Spleen (tissue), 11 donors: ENCODE measurements at regions not wholly inside any gene's neighbourhood (a gene's known extent, or its start where the extent isn't known, plus 50 kb on each side); places are given as distances from the start of the nearest gene placed in this dataset.
"Not testable (repeated sequence)": the region's sequence is repeated elsewhere in the genome, so short reads cannot be mapped to it uniquely, and the experiment has no call there.

Source experiments
- DNase-seq: peaks from one replicate; pipeline ENCODE4 v3.0.0-alpha.2; 2020
- H3K27ac ChIP-seq, 8 donors: fragments of 200-600 bp; sonication (generic) in 7 of 8; 1 replicate in 4 of 8; 2 replicates in 4 of 8; pipeline versions ENCODE4 v1.5.0 to v1.8.0; 2016 to 2021; ENCODE audit warnings: inconsistent platforms in 4 of 8, mild to moderate bottlenecking in 4 of 8, moderate library complexity in 1 of 8
- H3K27me3 ChIP-seq, 7 donors: fragments of 200-600 bp; sonication (generic) in 6 of 7; replicated peaks in 1 of 7; 1 replicate in 4 of 7; 2 replicates in 3 of 7; pipeline versions ENCODE4 v1.5.0 to v1.8.0; 2016 to 2021; ENCODE audit warnings: inconsistent platforms in 3 of 7, mild to moderate bottlenecking in 1 of 7
- H3K36me3 ChIP-seq, 6 donors: fragments of 200-600 bp; sonication (generic) in 5 of 6; 1 replicate in 4 of 6; 2 replicates in 2 of 6; pipeline versions ENCODE4 v1.5.0 to v1.8.0; 2016 to 2021; ENCODE audit warnings: inconsistent platforms in 2 of 6
- H3K4me1 ChIP-seq, 6 donors: fragments of 200-600 bp; sonication (generic) in 5 of 6; 1 replicate in 3 of 6; 2 replicates in 3 of 6; pipeline versions ENCODE4 v1.5.0 to v1.8.0; 2016 to 2021; ENCODE audit warnings: inconsistent platforms in 3 of 6
- H3K4me3 ChIP-seq, 8 donors: fragments of 200-600 bp; sonication (generic) in 7 of 8; 1 replicate in 4 of 8; 2 replicates in 4 of 8; pipeline versions ENCODE4 v1.5.0 to v1.8.0; 2016 to 2021; ENCODE audit warnings: inconsistent platforms in 4 of 8, mild to moderate bottlenecking in 4 of 8, moderate library complexity in 2 of 8
- H3K9me3 ChIP-seq, 8 donors: fragments of 200-600 bp; sonication (generic) in 7 of 8; 1 replicate in 4 of 8; 2 replicates in 4 of 8; pipeline versions ENCODE4 v1.5.0 to v1.8.0; 2016 to 2021; ENCODE audit warnings: inconsistent platforms in 4 of 8
- POLR2A ChIP-seq, 3 donors: fragments of 450-650 bp; IDR thresholded peaks; one replicate each; pipeline ENCODE4 v1.5.1; 2017; ENCODE audit warnings: antibody characterized with exemption in 3 of 3, mild to moderate bottlenecking in 1 of 3
- POLR2AphosphoS5 ChIP-seq, 3 donors: sonication (generic); formaldehyde crosslinking; IDR thresholded peaks; one replicate each; pipeline ENCODE4 v1.5.1; 2017; ENCODE audit warnings: antibody characterized with exemption in 3 of 3
- WGBS, 5 donors: extraction: QIAGEN DNeasy Blood & Tissue Kit in 3 of 5; methylation state at CpG; one replicate each; pipeline versions ENCODE4 v1.1.5 to v1.1.7; 2013 to 2018; 5-methylcytosine and 5-hydroxymethylcytosine counted together
- intact Hi-C: fragments of 100-400 bp; cut with DNase I; formaldehyde crosslinking; loops from one replicate; pipeline ENCODE4 v1.15.0; 2023; ENCODE audit warnings: low total_unique reads
- TF ChIP-seq, protein P1 (sequence below), 11 experiments: fragments of 200-600 bp in 7 of 11; fragments of 450-650 bp in 4 of 11; sonication (generic) in 4 of 11; IDR thresholded peaks in 8 of 11; conservative IDR thresholded peaks in 3 of 11; 1 replicate in 7 of 11; 2 replicates in 4 of 11; pipeline versions ENCODE4 v1.4.0 to v1.8.0; 2016 to 2021; ENCODE audit warnings: antibody characterized with exemption in 11 of 11, inconsistent platforms in 4 of 11, mild to moderate bottlenecking in 1 of 11
- donor health status: healthy with polysubstance abuse.
- donor health status: DM: no; HTN: no; CAD: no; lungs with moderate emphysema.
- donor health status: DM: no; HTN: no; CAD: no.
- donor health status: Bipolar disorder and iron deficiency.
- donor health status: healthy.
- donor health status: DM: no; HTN: no; CAD: no.
- donor health status: DM: yes; HTN: yes; CAD: no.

DNA sequence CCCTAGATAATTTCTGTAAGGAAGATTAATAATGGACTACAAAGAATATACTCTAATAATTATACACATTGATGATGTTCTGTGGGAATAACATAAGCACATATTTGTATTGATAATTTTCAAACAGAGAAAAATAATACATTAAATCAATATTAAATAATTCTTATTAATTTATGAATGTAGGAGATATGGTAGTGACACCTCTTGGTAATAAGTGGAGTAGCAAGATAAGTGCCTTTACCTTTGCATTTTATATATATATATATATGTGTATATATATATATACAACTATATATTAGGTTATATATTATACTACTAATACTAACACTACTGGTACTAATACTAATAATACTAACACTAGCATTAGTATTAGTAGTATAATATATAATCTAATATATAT is 905.8 kb downstream of the SLITRK1 start:
- no peak for TF ChIP-seq POLR2A (IDR thresholded peaks at IDR 0.05)
- TF ChIP-seq, protein P1, sequence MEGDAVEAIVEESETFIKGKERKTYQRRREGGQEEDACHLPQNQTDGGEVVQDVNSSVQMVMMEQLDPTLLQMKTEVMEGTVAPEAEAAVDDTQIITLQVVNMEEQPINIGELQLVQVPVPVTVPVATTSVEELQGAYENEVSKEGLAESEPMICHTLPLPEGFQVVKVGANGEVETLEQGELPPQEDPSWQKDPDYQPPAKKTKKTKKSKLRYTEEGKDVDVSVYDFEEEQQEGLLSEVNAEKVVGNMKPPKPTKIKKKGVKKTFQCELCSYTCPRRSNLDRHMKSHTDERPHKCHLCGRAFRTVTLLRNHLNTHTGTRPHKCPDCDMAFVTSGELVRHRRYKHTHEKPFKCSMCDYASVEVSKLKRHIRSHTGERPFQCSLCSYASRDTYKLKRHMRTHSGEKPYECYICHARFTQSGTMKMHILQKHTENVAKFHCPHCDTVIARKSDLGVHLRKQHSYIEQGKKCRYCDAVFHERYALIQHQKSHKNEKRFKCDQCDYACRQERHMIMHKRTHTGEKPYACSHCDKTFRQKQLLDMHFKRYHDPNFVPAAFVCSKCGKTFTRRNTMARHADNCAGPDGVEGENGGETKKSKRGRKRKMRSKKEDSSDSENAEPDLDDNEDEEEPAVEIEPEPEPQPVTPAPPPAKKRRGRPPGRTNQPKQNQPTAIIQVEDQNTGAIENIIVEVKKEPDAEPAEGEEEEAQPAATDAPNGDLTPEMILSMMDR (IDR thresholded peaks at IDR 0.05 in 8 of 11, conservative IDR thresholded peaks at IDR 0.05 in 3 of 11): no peak
- no peak for TF ChIP-seq POLR2AphosphoS5 (IDR thresholded peaks at IDR 0.05)
- intact Hi-C loops: no loop called here
- Histone ChIP-seq H3K36me3 (no peaks in the 10 kb centered on the region), H3K9me3 (peaks cover 0 to 6% (median 0%) of the 10 kb centered on the region in 8 donors), H3K27me3 (no peaks in the 10 kb centered on the region), H3K4me1 (no peaks in the 10 kb centered on the region), H3K27ac (no peak overlapping the region), H3K4me3 (no peak overlapping the region)
- no peak for DNase-seq

DNA sequence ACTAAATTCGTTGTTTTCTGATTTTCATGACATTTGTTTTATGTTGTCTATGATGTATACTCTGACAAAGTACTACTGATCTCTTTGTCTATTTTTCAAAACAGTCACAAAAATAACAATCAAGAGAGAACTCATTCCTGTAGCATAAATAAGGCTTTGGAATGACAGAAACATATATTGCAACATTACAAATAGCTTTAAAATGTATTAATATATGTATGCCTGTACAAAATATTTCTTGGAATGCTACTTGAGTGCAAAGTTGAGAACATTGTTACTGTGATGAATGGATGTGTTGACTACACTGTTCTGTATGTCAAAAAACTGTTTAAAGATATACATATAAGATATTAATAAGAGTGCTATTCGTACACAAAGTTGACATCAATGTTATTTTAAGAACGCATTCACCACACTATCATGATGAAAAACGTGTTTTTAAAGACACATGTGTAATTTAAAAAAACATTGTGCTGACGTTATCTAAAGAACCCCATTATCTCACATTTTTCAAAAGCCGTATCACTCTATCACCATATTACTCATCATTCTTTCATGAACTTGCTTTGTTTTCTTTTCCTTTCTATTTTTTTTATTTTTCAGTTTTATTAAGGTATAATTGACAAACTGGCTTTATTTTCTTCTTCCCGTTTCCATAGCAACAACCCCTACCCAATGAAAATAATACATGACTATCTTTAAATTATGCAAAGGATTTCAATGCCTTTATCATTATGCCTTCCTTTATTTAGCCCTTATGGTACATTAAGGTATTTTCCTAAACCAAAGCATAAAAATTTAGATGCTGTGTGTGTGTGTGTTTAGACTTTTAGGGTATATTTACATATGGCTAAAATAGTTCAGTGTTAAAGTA is 918.8 kb downstream of the SLITRK1 start:
- DNase-seq: no peak
- Histone ChIP-seq H3K27me3 (no peaks in the 10 kb centered on the region), H3K27ac (no peak overlapping the region), H3K36me3 (no peaks in the 10 kb centered on the region), H3K4me1 (no peaks in the 10 kb centered on the region), H3K4me3 (no peak overlapping the region), H3K9me3 (peaks cover 0 to 5% (median 0%) of the 10 kb centered on the region in 8 donors)
- TF ChIP-seq POLR2AphosphoS5 (IDR thresholded peaks at IDR 0.05): no peak
- TF ChIP-seq, protein P1 (IDR thresholded peaks at IDR 0.05 in 8 of 11, conservative IDR thresholded peaks at IDR 0.05 in 3 of 11): no peak
- WGBS, 5 donors: 57 to 74% (median 69%) methylated on average over 7 of the region's 7 CpGs
- intact Hi-C loops: no loop called here

DNA sequence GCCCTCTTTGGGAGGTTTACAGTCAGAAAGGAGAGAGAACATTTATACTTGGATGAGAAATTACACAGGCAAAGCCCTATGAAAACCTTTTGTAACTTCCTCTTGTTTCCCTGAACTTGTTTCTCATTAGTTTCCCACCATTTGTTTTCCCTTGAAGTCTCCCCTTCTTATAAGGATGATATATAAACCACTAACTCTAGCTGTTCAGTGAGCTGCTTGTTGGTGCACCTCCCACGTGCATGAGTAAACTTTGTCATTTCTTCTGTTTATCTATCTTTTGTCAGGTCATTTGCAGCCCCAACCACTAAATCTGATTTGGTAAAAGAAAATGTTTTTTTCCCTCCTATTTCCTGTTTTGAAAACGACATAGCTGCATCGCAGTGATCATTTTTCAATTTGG is 919.9 kb downstream of the SLITRK1 start:
- intact Hi-C loops: no loop called here
- 36 to 51% (median 40%) methylated on average over 3 of the region's 3 CpGs for WGBS, 5 donors
- no peak overlapping the region for H3K4me3 ChIP-seq
- DNase-seq: no peak
- H3K36me3 ChIP-seq: no peaks in the 10 kb centered on the region
- no peak overlapping the region for H3K27ac ChIP-seq
- peaks cover 0 to 5% (median 0%) of the 10 kb centered on the region in 8 donors for H3K9me3 ChIP-seq
- no peaks in the 10 kb centered on the region for H3K27me3 ChIP-seq
- TF ChIP-seq, protein P1 (IDR thresholded peaks at IDR 0.05 in 8 of 11, conservative IDR thresholded peaks at IDR 0.05 in 3 of 11): no peak
- TF ChIP-seq POLR2AphosphoS5 (IDR thresholded peaks at IDR 0.05) (no peak), POLR2A (IDR thresholded peaks at IDR 0.05) (no peak)
- no peaks in the 10 kb centered on the region for H3K4me1 ChIP-seq

DNA sequence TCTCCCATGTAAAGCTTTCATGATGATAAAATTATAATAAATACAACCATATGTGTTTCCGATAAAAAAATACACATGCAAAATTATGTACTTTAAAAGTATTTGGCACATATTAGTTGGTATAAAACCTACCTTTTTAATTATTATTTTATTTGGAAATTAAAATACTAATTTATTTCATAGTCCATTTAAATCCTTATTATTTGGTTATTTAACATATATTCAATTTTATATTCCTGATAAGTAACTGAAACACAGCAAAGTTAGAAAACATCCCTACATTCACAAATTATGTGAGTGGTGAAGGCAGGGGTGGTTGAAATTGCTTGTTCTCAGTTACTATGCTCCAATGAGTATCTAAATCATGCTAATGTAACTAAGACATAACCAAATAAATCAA is 920.5 kb downstream of the SLITRK1 start:
- H3K4me3 ChIP-seq: no peak overlapping the region
- intact Hi-C loops: no loop called here
- H3K4me1 ChIP-seq: no peaks in the 10 kb centered on the region
- TF ChIP-seq, protein P1 (IDR thresholded peaks at IDR 0.05 in 8 of 11, conservative IDR thresholded peaks at IDR 0.05 in 3 of 11): no peak
- TF ChIP-seq POLR2AphosphoS5 (IDR thresholded peaks at IDR 0.05): no peak
- TF ChIP-seq POLR2A (IDR thresholded peaks at IDR 0.05): no peak
- no peaks in the 10 kb centered on the region for H3K27me3 ChIP-seq
- H3K9me3 ChIP-seq: peaks cover 0 to 5% (median 0%) of the 10 kb centered on the region in 8 donors
- no peaks in the 10 kb centered on the region for H3K36me3 ChIP-seq
- DNase-seq: no peak
- WGBS, 5 donors: 95 to 100% (median 99%) methylated on average over 1 of the region's 1 CpG
- no peak overlapping the region for H3K27ac ChIP-seq

DNA sequence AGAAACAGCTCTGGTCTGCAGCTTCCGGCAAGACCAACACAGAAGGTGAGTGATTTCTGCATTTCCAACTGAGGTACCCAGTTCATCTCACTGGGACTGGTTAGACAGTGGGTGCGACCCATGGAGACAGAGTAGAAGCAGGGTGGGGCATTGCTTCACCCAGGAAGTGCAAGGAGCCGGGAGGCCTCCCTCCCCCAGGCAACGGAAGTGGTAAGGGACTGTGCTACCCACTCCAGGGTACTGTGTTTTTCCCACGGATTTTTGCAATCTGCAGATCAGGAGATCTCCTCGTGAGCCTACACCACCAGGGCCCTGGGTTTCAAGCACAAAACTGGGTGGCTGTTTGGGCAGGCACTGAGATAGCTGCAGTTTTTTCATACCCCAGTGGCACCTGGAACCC is 929.9 kb downstream of the SLITRK1 start:
- intact Hi-C loops, H3K9me3 ChIP-seq, H3K27me3 ChIP-seq, H3K4me1 ChIP-seq, H3K36me3 ChIP-seq, H3K27ac ChIP-seq, H3K4me3 ChIP-seq, DNase-seq: not testable (repeated sequence)
- WGBS, 5 donors: 77 to 89% (median 83%) methylated on average over 6 of the region's 6 CpGs
